ENCODE measurements at regions not wholly inside any gene's neighbourhood (a gene's known extent, or its start where the extent isn't known, plus 50 kb on each side); places are given as distances from the start of the nearest gene placed in this dataset.

- no peak for TF ChIP-seq ZNF670 (tag by site-specific recombination; IDR thresholded peaks at IDR 0.05; ENCODE audit: low read depth)
- no peak for TF ChIP-seq ZBTB10 (tag by site-specific recombination; IDR thresholded peaks at IDR 0.05)
- no peak for TF ChIP-seq SP2 (tag by site-specific recombination; IDR thresholded peaks at IDR 0.05)
- TF ChIP-seq ZBTB11 (tag by site-specific recombination; conservative IDR thresholded peaks at IDR 0.05; ENCODE audit: low read depth) = no peak
Observed at GRCh38 chr10:111748184-111748583, 435.4 kb downstream of the GPAM start.

All from HEK293 (cell line).